Keratinocyte (primary cell): ENCODE measurements at regions not wholly inside any gene's neighbourhood (a gene's known extent, or its start where the extent isn't known, plus 50 kb on each side); places are given as distances from the start of the nearest gene placed in this dataset.

ENCODE experiments used
- DNase-seq: peaks from one replicate; pipeline ENCODE4 v3.0.0-alpha.2; 2011; ENCODE audit warnings: low read depth, missing footprints, low spot score
- FAIRE-seq: peaks from 2 replicates; lab custom pipeline; 2011; peaks lifted over from hg19 to GRCh38; lab: Jason Lieb, UNC
- H2AFZ ChIP-seq: 2 replicates; pipeline ENCODE4 v1.6.0; 2012; ENCODE audit warnings: low read length, control low read depth, inconsistent platforms; ENCODE audit not compliant: control insufficient read depth
- H3K27ac ChIP-seq: 2 replicates; pipeline ENCODE4 v1.5.1; 2011; ENCODE audit warnings: low read length; ENCODE audit not compliant: control insufficient read depth, insufficient read depth
- H3K27me3 ChIP-seq: 3 replicates; pipeline ENCODE4 v1.6.0; 2011; ENCODE audit warnings: low read length; ENCODE audit not compliant: control insufficient read depth, insufficient read depth; ENCODE audit errors: extremely low read depth
- H3K36me3 ChIP-seq, 2 experiments: 2 replicates in 1 of 2; 3 replicates in 1 of 2; pipeline ENCODE4 v1.5.1; 2011; ENCODE audit warnings: low read length in 2 of 2, mild to moderate bottlenecking in 1 of 2; ENCODE audit not compliant: control insufficient read depth in 2 of 2, insufficient read depth in 2 of 2; ENCODE audit errors: extremely low read depth in 1 of 2
- H3K4me1 ChIP-seq: 3 replicates; pipeline ENCODE4 v1.5.1; 2011; ENCODE audit warnings: low read length; ENCODE audit not compliant: control insufficient read depth, insufficient read depth; ENCODE audit errors: extremely low read depth
- H3K4me2 ChIP-seq: 3 replicates; pipeline ENCODE4 v1.6.0; 2011; ENCODE audit warnings: low read depth, low read length; ENCODE audit not compliant: control insufficient read depth, insufficient read depth; ENCODE audit errors: extremely low read depth
- H3K4me3 ChIP-seq, 3 experiments: fragments of 200-600 bp in 1 of 3; sonication (generic) in 1 of 3; 2 replicates in 2 of 3; 3 replicates in 1 of 3; pipeline ENCODE4 v1.5.1; 2011 to 2016; ENCODE audit warnings: low read length in 3 of 3, mild to moderate bottlenecking in 3 of 3, control low read depth in 2 of 3, inconsistent platforms in 1 of 3, low read depth in 1 of 3, mixed read lengths in 1 of 3, mixed run types in 1 of 3, moderate library complexity in 1 of 3; ENCODE audit not compliant: control insufficient read depth in 2 of 3, insufficient read depth in 2 of 3; ENCODE audit errors: extremely low read depth in 1 of 3
- H3K79me2 ChIP-seq: 2 replicates; pipeline ENCODE4 v1.6.0; 2012; ENCODE audit warnings: low read length; ENCODE audit not compliant: control insufficient read depth, insufficient read depth
- H3K9ac ChIP-seq: 3 replicates; pipeline ENCODE4 v1.6.0; 2011; ENCODE audit warnings: low read length; ENCODE audit not compliant: control insufficient read depth, insufficient read depth; ENCODE audit errors: extremely low read depth
- H3K9me1 ChIP-seq: 3 replicates; pipeline ENCODE4 v1.6.0; 2011; ENCODE audit warnings: low read length; ENCODE audit not compliant: control insufficient read depth, insufficient read depth; ENCODE audit errors: extremely low read depth
- H3K9me3 ChIP-seq: 2 replicates; pipeline ENCODE4 v1.5.1; 2012; ENCODE audit warnings: low read depth, low read length; ENCODE audit not compliant: control insufficient read depth
- H4K20me1 ChIP-seq: 3 replicates; pipeline ENCODE4 v1.6.0; 2011; ENCODE audit warnings: low read length; ENCODE audit not compliant: control insufficient read depth, insufficient read depth; ENCODE audit errors: extremely low read depth
- EZH2 ChIP-seq: IDR thresholded peaks from one replicate; pipeline ENCODE4 v1.6.1; 2012; ENCODE audit warnings: inconsistent platforms, mild to moderate bottlenecking, low read length, moderate library complexity
- dilution Hi-C: fragments of 300-500 bp; cut with MboI; formaldehyde crosslinking; loops from one replicate; pipeline ENCODE4 v1.7.0; 2020; ENCODE audit warnings: low sequenced_read_pairs; ENCODE audit not compliant: extremely low pct_ligation_motif_present
- TF ChIP-seq, protein P1 (sequence below), 3 experiments: IDR thresholded peaks in 1 of 3; conservative IDR thresholded peaks in 1 of 3; optimal IDR thresholded peaks in 1 of 3; 2 replicates in 2 of 3; 3 replicates in 1 of 3; pipeline versions ENCODE3 to v1.5.1; 2011; ENCODE audit warnings: low read length in 3 of 3, mild to moderate bottlenecking in 3 of 3, moderate library complexity in 2 of 3, control low read depth in 1 of 3, inconsistent platforms in 1 of 3; ENCODE audit not compliant: insufficient read depth in 2 of 3; ENCODE audit errors: extremely low read depth in 1 of 3

DNA sequence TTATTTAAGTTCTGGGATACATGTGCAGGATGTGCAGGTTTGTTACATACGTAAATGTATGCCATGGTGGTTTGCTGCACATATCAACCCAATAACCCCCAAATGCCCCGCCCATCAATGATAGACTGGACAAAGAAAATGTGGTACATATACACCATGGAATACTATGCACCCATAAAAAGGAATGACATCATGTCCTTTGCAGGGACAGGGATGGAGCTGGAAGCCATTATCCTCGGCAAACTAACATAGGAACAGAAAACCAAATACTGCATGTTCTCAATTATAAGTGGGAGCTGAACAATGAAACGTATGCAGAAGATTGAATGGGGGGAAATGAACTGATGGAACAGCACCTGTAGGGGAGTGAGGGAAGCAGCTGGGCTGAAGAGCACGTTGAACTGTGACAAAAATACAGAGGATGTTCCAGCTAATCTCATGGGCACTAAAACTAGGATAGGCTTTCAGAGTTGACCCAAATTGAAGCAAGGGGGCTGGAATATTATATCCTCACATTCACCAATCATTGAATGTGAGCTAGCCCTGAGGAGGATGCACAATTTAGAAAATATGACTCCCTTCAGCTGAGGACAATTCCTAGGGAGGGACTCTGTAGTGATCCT is 70.5 kb upstream of the OSMR start:
- Histone ChIP-seq H3K79me2 (no peaks in the 10 kb centered on the region), H3K36me3 (no peaks in the 10 kb centered on the region), H3K9me1 (no peaks in the 10 kb centered on the region), H3K9ac (no peak overlapping the region), H3K9me3 (no peaks in the 10 kb centered on the region), H3K4me1 (no peaks in the 10 kb centered on the region), H3K27ac (no peak overlapping the region), H3K4me2 (no peak overlapping the region), H2AFZ (no peak overlapping the region), H3K27me3 (peaks cover 2% of the 10 kb centered on the region), H3K4me3 (no peak overlapping the region), H4K20me1 (no peaks in the 10 kb centered on the region)
- dilution Hi-C loops: no loop called here
- DNase-seq: no peak
- TF ChIP-seq, protein P1, sequence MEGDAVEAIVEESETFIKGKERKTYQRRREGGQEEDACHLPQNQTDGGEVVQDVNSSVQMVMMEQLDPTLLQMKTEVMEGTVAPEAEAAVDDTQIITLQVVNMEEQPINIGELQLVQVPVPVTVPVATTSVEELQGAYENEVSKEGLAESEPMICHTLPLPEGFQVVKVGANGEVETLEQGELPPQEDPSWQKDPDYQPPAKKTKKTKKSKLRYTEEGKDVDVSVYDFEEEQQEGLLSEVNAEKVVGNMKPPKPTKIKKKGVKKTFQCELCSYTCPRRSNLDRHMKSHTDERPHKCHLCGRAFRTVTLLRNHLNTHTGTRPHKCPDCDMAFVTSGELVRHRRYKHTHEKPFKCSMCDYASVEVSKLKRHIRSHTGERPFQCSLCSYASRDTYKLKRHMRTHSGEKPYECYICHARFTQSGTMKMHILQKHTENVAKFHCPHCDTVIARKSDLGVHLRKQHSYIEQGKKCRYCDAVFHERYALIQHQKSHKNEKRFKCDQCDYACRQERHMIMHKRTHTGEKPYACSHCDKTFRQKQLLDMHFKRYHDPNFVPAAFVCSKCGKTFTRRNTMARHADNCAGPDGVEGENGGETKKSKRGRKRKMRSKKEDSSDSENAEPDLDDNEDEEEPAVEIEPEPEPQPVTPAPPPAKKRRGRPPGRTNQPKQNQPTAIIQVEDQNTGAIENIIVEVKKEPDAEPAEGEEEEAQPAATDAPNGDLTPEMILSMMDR (optimal IDR thresholded peaks at IDR 0.05 in 1 of 3, IDR thresholded peaks at IDR 0.05 in 1 of 3, conservative IDR thresholded peaks at IDR 0.05 in 1 of 3; ENCODE audit: extremely low read depth in 1 of 3, insufficient read depth in 2 of 3, low read length in 3 of 3): no peak
- no peak for TF ChIP-seq EZH2
- FAIRE-seq: no peak

DNA sequence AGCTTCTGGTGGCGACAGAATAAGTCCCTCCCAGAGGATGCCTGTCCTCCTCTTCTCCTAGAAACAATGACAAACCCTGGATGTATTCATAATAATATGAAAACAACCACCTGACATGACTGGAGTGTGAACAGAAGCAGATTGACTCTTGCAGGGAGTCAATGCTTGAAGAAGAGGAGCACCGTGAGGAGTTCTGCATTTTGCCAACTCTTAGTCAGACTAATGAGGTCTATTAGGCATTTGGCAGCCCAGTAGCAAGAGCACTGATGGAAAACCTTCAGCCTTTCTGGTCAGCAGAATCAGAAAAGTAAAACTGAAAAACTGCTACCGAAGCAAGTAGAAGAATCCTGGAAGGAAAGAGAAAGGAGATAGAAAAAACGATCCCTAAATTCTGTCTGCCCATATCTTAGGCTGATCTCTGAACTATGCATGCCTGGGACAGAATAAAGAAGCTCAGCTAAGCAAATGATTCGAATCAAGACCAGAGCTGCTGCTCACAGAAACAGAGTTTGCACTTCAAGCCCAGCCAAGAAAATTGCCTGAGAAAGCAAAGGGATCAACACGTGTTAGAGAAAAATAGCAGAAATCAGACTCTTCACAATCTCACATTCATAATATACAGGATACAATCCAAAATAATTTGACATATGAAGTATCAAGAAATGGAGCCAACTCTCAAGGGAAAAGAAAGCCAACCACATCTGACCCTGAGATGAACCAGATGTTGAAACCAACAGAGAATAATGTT is 69.5 kb upstream of the OSMR start:
- H2AFZ ChIP-seq: no peak overlapping the region
- H3K4me1 ChIP-seq: no peaks in the 10 kb centered on the region
- FAIRE-seq (no peak), DNase-seq (no peak)
- no peaks in the 10 kb centered on the region for H4K20me1 ChIP-seq
- dilution Hi-C loops: no loop called here
- H3K9me1 ChIP-seq: no peaks in the 10 kb centered on the region
- TF ChIP-seq EZH2: no peak
- TF ChIP-seq, protein P1 (optimal IDR thresholded peaks at IDR 0.05 in 1 of 3, IDR thresholded peaks at IDR 0.05 in 1 of 3, conservative IDR thresholded peaks at IDR 0.05 in 1 of 3; ENCODE audit: extremely low read depth in 1 of 3, insufficient read depth in 2 of 3, low read length in 3 of 3): no peak
- H3K9ac ChIP-seq: no peak overlapping the region
- no peaks in the 10 kb centered on the region for H3K36me3 ChIP-seq
- H3K27me3 ChIP-seq: peaks cover 2% of the 10 kb centered on the region
- no peaks in the 10 kb centered on the region for H3K79me2 ChIP-seq
- H3K27ac ChIP-seq: no peak overlapping the region
- no peak overlapping the region for H3K4me2 ChIP-seq
- H3K9me3 ChIP-seq: no peaks in the 10 kb centered on the region
- no peak overlapping the region for H3K4me3 ChIP-seq
